ENCODE measurements at regions not wholly inside any gene's neighbourhood (a gene's known extent, or its start where the extent isn't known, plus 50 kb on each side); places are given as distances from the start of the nearest gene placed in this dataset.

DNA sequence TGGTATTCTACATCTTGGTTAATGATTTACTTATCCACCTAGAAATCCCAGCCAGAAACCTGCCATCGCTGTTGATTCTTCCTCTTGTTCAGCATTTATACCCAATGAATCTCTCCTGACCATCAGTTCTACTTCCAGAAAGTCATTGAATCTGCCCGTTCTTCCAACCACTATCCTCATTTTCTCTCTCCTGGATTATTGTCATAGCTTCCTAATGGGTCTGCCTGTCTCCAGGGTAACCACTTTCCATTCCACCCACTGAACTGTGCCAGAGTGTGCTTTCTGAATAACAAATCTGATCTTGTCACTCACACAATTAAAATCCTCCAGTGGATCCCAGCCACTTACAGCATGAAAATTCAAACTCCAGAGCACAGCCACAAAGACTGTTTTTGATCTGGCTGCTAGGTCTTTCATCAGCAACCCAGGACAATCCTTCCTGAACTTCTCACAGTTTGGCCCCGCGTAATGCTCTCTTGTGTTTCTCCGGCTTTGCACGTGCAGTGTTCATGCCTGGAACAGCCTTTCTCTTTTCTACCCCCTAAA, 330.6 kb downstream of the SPRY2 start:
- H3K9ac ChIP-seq (ENCODE audit: low read length): no peak overlapping the region
- no peak overlapping the region for H2AFZ ChIP-seq (ENCODE audit: low read depth, low read length, severe bottlenecking)
- no peaks in the 10 kb centered on the region for H3F3A ChIP-seq (ENCODE audit: insufficient read depth)
- no peaks in the 10 kb centered on the region for H4K20me1 ChIP-seq (ENCODE audit: low read depth, low read length)
- H3K9me2 ChIP-seq (replicated peaks; ENCODE audit: insufficient read depth, low read length): no peaks in the 10 kb centered on the region
- no peaks in the 10 kb centered on the region for H3K79me2 ChIP-seq (ENCODE audit: insufficient read depth, low read length)
- H3K36me3 ChIP-seq (ENCODE audit: low read length): no peaks in the 10 kb centered on the region
- no peak overlapping the region for H3K27ac ChIP-seq (ENCODE audit: low read depth, low read length)
- no peaks in the 10 kb centered on the region for H3K27me3 ChIP-seq (ENCODE audit: low read length)
- TF ChIP-seq, protein P1, sequence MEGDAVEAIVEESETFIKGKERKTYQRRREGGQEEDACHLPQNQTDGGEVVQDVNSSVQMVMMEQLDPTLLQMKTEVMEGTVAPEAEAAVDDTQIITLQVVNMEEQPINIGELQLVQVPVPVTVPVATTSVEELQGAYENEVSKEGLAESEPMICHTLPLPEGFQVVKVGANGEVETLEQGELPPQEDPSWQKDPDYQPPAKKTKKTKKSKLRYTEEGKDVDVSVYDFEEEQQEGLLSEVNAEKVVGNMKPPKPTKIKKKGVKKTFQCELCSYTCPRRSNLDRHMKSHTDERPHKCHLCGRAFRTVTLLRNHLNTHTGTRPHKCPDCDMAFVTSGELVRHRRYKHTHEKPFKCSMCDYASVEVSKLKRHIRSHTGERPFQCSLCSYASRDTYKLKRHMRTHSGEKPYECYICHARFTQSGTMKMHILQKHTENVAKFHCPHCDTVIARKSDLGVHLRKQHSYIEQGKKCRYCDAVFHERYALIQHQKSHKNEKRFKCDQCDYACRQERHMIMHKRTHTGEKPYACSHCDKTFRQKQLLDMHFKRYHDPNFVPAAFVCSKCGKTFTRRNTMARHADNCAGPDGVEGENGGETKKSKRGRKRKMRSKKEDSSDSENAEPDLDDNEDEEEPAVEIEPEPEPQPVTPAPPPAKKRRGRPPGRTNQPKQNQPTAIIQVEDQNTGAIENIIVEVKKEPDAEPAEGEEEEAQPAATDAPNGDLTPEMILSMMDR (IDR thresholded peaks at IDR 0.05; ENCODE audit: insufficient read depth, low read length, poor library complexity, severe bottlenecking): no peak
- no peak for TF ChIP-seq EZH2phosphoT487 (conservative IDR thresholded peaks at IDR 0.05; ENCODE audit: low read length)
- no peak overlapping the region for H3K4me2 ChIP-seq (ENCODE audit: low read depth, low read length, poor library complexity, severe bottlenecking)
- H3K9me3 ChIP-seq (ENCODE audit: insufficient read depth, low read length): no peaks in the 10 kb centered on the region
- no peak overlapping the region for H3K4me3 ChIP-seq (ENCODE audit: insufficient read depth, low read length, poor library complexity, severe bottlenecking)

DNA sequence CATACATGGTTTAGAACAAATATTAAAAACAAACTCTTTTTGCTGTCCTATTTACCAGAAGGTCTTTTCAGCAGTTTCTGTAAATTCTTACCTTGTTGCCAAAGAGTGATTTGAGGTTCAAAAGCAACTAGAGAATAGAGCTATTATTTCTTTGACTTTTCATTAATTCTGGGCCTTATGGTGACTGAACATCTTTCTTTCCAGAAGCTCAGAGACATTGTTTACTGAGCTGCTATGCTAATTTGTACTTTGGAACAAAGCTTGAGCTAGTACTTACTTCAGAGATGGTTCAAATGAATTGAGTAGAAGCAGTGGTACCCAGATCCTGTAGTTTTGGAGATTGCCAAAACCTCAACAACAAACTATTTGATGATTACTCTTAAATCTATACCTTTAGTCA, 331.2 kb downstream of the SPRY2 start:
- TF ChIP-seq, protein P1 (IDR thresholded peaks at IDR 0.05; ENCODE audit: insufficient read depth, low read length, poor library complexity, severe bottlenecking): no peak
- no peak for TF ChIP-seq EZH2phosphoT487 (conservative IDR thresholded peaks at IDR 0.05; ENCODE audit: low read length)

DNA sequence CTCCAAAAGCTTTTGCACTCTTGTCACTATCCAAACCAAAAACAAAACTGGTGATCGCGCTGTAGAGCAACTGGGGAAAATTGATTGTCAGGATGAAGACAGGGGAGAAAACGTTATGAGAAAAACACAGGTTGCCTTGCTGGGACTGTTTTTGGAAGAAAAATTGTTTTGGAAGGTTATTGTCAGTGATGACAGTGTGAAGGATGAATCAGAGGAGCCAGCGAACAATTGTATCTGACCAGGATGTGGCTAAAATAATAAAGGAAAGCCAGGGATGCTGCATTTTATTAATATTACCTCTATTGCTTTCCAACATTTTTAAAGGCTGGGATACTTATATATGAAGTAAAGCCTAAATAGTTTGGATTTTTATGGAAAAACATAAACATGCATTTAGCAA, 334.0 kb downstream of the SPRY2 start:
- TF ChIP-seq, protein P1 (IDR thresholded peaks at IDR 0.05; ENCODE audit: insufficient read depth, low read length, poor library complexity, severe bottlenecking): no peak
- no peak for TF ChIP-seq EZH2phosphoT487 (conservative IDR thresholded peaks at IDR 0.05; ENCODE audit: low read length)
- H3F3A ChIP-seq (ENCODE audit: insufficient read depth): no peaks in the 10 kb centered on the region
- H3K27ac ChIP-seq (ENCODE audit: low read depth, low read length): no peak overlapping the region
- no peaks in the 10 kb centered on the region for H3K27me3 ChIP-seq (ENCODE audit: low read length)
- no peaks in the 10 kb centered on the region for H3K9me3 ChIP-seq (ENCODE audit: insufficient read depth, low read length)
- H3K4me3 ChIP-seq (ENCODE audit: insufficient read depth, low read length, poor library complexity, severe bottlenecking): no peak overlapping the region
- H3K4me2 ChIP-seq (ENCODE audit: low read depth, low read length, poor library complexity, severe bottlenecking): no peak overlapping the region
- H3K9ac ChIP-seq (ENCODE audit: low read length): no peak overlapping the region
- no peaks in the 10 kb centered on the region for H3K9me2 ChIP-seq (replicated peaks; ENCODE audit: insufficient read depth, low read length)
- H3K36me3 ChIP-seq (ENCODE audit: low read length): no peaks in the 10 kb centered on the region
- H4K20me1 ChIP-seq (ENCODE audit: low read depth, low read length): no peaks in the 10 kb centered on the region
- H3K79me2 ChIP-seq (ENCODE audit: insufficient read depth, low read length): no peaks in the 10 kb centered on the region
- H2AFZ ChIP-seq (ENCODE audit: low read depth, low read length, severe bottlenecking): no peak overlapping the region

More for the DNA sequence above, 331.2 kb downstream of the SPRY2 start:
- Histone ChIP-seq H3K27ac (ENCODE audit: low read depth, low read length) (no peak overlapping the region), H3K9ac (ENCODE audit: low read length) (no peak overlapping the region), H3K36me3 (ENCODE audit: low read length) (no peaks in the 10 kb centered on the region), H2AFZ (ENCODE audit: low read depth, low read length, severe bottlenecking) (no peak overlapping the region), H3K9me2 (replicated peaks; ENCODE audit: insufficient read depth, low read length) (no peaks in the 10 kb centered on the region), H3K4me2 (ENCODE audit: low read depth, low read length, poor library complexity, severe bottlenecking) (no peak overlapping the region), H3K79me2 (ENCODE audit: insufficient read depth, low read length) (no peaks in the 10 kb centered on the region), H3K4me3 (ENCODE audit: insufficient read depth, low read length, poor library complexity, severe bottlenecking) (no peak overlapping the region), H3K27me3 (ENCODE audit: low read length) (no peaks in the 10 kb centered on the region), H3F3A (ENCODE audit: insufficient read depth) (no peaks in the 10 kb centered on the region), H4K20me1 (ENCODE audit: low read depth, low read length) (no peaks in the 10 kb centered on the region), H3K9me3 (ENCODE audit: insufficient read depth, low read length) (no peaks in the 10 kb centered on the region)

Measured in SU-DHL-6 (cell line).